Stimulated activated CD8-positive, alpha-beta memory T cell treated with anti-CD3 and anti-CD28 coated beads, Interleukin-12 subunit alpha, Interleukin-12 subunit beta, amount 100 ng/mL, for 24 hours (primary cell): ENCODE measurements at regions not wholly inside any gene's neighbourhood (a gene's known extent, or its start where the extent isn't known, plus 50 kb on each side); places are given as distances from the start of the nearest gene placed in this dataset.
A peak's percentile ranks its signal among the peaks of the same experiment; 100 is the strongest.

Source experiments
- DNase-seq: peaks from one replicate; pipeline ENCODE4 v3.0.0-alpha.2; 2020; ENCODE audit errors: extremely low read depth

GRCh38 chr18:45168866-45169600 lies 446.2 kb upstream of the SLC14A2 start:
- DNase-seq, result no peak

GRCh38 chr18:45169610-45170009 lies 445.7 kb upstream of the SLC14A2 start:
- no peak for DNase-seq

- no peak for DNase-seq
Measured at GRCh38 chr18:45171679-45172191, 443.5 kb upstream of the SLC14A2 start.

- no peak for DNase-seq
Measured at GRCh38 chr18:45173327-45173726, 441.9 kb upstream of the SLC14A2 start.

GRCh38 chr18:45173799-45174519 lies 441.3 kb upstream of the SLC14A2 start:
- no peak for DNase-seq

- no peak for DNase-seq
Measured at GRCh38 chr18:45174629-45175136, 440.6 kb upstream of the SLC14A2 start.

GRCh38 chr18:45175511-45175910 lies 439.8 kb upstream of the SLC14A2 start:
- no peak for DNase-seq

- no peak for DNase-seq
Measured at GRCh38 chr18:45186832-45187231, 428.4 kb upstream of the SLC14A2 start.

- DNase-seq, result no peak
Measured at GRCh38 chr18:45191795-45192194, 423.5 kb upstream of the SLC14A2 start.

GRCh38 chr18:45197526-45197970 lies 417.7 kb upstream of the SLC14A2 start:
- DNase-seq, result no peak

GRCh38 chr18:45198526-45198925 lies 416.8 kb upstream of the SLC14A2 start:
- DNase-seq, result no peak

- DNase-seq, result no peak
Measured at GRCh38 chr18:45201029-45201428, 414.2 kb upstream of the SLC14A2 start.

- DNase-seq, result no peak
Measured at GRCh38 chr18:45201489-45201888, 413.8 kb upstream of the SLC14A2 start.

GRCh38 chr18:45202061-45202460 lies 413.2 kb upstream of the SLC14A2 start:
- no peak for DNase-seq

- DNase-seq, result no peak
Measured at GRCh38 chr18:45203677-45204076, 411.6 kb upstream of the SLC14A2 start.

- no peak for DNase-seq
Measured at GRCh38 chr18:45207328-45207727, 407.9 kb upstream of the SLC14A2 start.

- DNase-seq, result no peak
Measured at GRCh38 chr18:45208164-45208563, 407.1 kb upstream of the SLC14A2 start.

- DNase-seq, result peak; percentile 39
Measured at GRCh38 chr18:45212181-45213039, 402.9 kb upstream of the SLC14A2 start.

- no peak for DNase-seq
Measured at GRCh38 chr18:45213040-45213333, 402.3 kb upstream of the SLC14A2 start.

GRCh38 chr18:45218436-45218835 lies 396.8 kb upstream of the SLC14A2 start:
- DNase-seq, result no peak

- no peak for DNase-seq
Measured at GRCh38 chr18:45221363-45221762, 393.9 kb upstream of the SLC14A2 start.

GRCh38 chr18:45222180-45222579 lies 393.1 kb upstream of the SLC14A2 start:
- DNase-seq, result no peak
